SW480 (cell line): ENCODE measurements at regions not wholly inside any gene's neighbourhood (a gene's known extent, or its start where the extent isn't known, plus 50 kb on each side); places are given as distances from the start of the nearest gene placed in this dataset.
"Not testable (repeated sequence)": the region's sequence is repeated elsewhere in the genome, so short reads cannot be mapped to it uniquely, and the experiment has no call there.

ENCODE experiments used
- DNase-seq: peaks from one replicate; pipeline ENCODE4 v3.0.0-alpha.2; 2016; ENCODE audit warnings: low spot score

- DNase-seq = no peak
These were observed 191.8 kb upstream of the DPYD start for GRCh38 chr1:98112626-98113025.

- DNase-seq = no peak
These were observed 189.8 kb upstream of the DPYD start for GRCh38 chr1:98110674-98111073.

GRCh38 chr1:98108378-98108777 lies 187.5 kb upstream of the DPYD start:
- not testable (repeated sequence) for DNase-seq

- DNase-seq = no peak
These were observed 186.4 kb upstream of the DPYD start for GRCh38 chr1:98107256-98107655.

- DNase-seq = no peak
These were observed 183.5 kb upstream of the DPYD start for GRCh38 chr1:98104289-98104688.

- no peak for DNase-seq
These were observed 182.9 kb upstream of the DPYD start for GRCh38 chr1:98103617-98104285.

GRCh38 chr1:98102345-98103030 lies 181.7 kb upstream of the DPYD start:
- DNase-seq = no peak

- no peak for DNase-seq
These were observed 180.5 kb upstream of the DPYD start for GRCh38 chr1:98101364-98101763.

- no peak for DNase-seq
These were observed 178.7 kb upstream of the DPYD start for GRCh38 chr1:98099501-98099900.

GRCh38 chr1:98098473-98098872 lies 177.6 kb upstream of the DPYD start:
- DNase-seq = no peak

- DNase-seq = no peak
These were observed 169.5 kb upstream of the DPYD start for GRCh38 chr1:98090351-98090750.

GRCh38 chr1:98088381-98088780 lies 167.5 kb upstream of the DPYD start:
- DNase-seq = no peak

GRCh38 chr1:98086796-98087441 lies 166.1 kb upstream of the DPYD start:
- DNase-seq = no peak

- DNase-seq = no peak
These were observed 165.3 kb upstream of the DPYD start for GRCh38 chr1:98086156-98086555.

- DNase-seq = no peak
These were observed 163.4 kb upstream of the DPYD start for GRCh38 chr1:98084188-98084587.

GRCh38 chr1:98081944-98082343 lies 161.1 kb upstream of the DPYD start:
- no peak for DNase-seq

- no peak for DNase-seq
These were observed 157.8 kb upstream of the DPYD start for GRCh38 chr1:98078596-98078995.

- no peak for DNase-seq
These were observed 156.9 kb upstream of the DPYD start for GRCh38 chr1:98077691-98078090.

- no peak for DNase-seq
These were observed 154.8 kb upstream of the DPYD start for GRCh38 chr1:98075626-98076025.

GRCh38 chr1:98073823-98074222 lies 153.0 kb upstream of the DPYD start:
- no peak for DNase-seq

- no peak for DNase-seq
These were observed 152.3 kb upstream of the DPYD start for GRCh38 chr1:98073106-98073505.

GRCh38 chr1:98072047-98072446 lies 151.2 kb upstream of the DPYD start:
- DNase-seq = no peak

GRCh38 chr1:98068016-98068415 lies 147.2 kb upstream of the DPYD start:
- DNase-seq = no peak
